ENCODE measurements at regions not wholly inside any gene's neighbourhood (a gene's known extent, or its start where the extent isn't known, plus 50 kb on each side); places are given as distances from the start of the nearest gene placed in this dataset.

GRCh38 chr16:51807551-51807950, 656.5 kb upstream of the SALL1 start:
- Histone ChIP-seq H3K79me2 (ENCODE audit: low read length) (no peaks in the 10 kb centered on the region), H3K36me3 (replicated peaks; ENCODE audit: low read depth, low read length) (no peaks in the 10 kb centered on the region), H3K4me3 (ENCODE audit: low read length) (no peak overlapping the region), H3K9ac (ENCODE audit: low read length) (no peak overlapping the region), H3K27ac (ENCODE audit: low read length) (no peak overlapping the region), H3K9me3 (ENCODE audit: insufficient read depth, low read length) (no peaks in the 10 kb centered on the region), H4K20me1 (ENCODE audit: insufficient read depth, low read length) (no peaks in the 10 kb centered on the region), H3K4me1 (ENCODE audit: low read length) (no peaks in the 10 kb centered on the region), H3K4me2 (ENCODE audit: low read length) (no peak overlapping the region), H3K27me3 (ENCODE audit: low read depth, low read length) (no peaks in the 10 kb centered on the region), H2AFZ (ENCODE audit: low read depth, low read length) (no peak overlapping the region)
- TF ChIP-seq EZH2phosphoT487 (IDR thresholded peaks at IDR 0.05; ENCODE audit: low read depth) (no peak), CTCF (IDR thresholded peaks at IDR 0.05; ENCODE audit: low read depth, low read length) (no peak)

GRCh38 chr16:51801635-51802034, 650.6 kb upstream of the SALL1 start:
- no peak overlapping the region for H2AFZ ChIP-seq (ENCODE audit: low read depth, low read length)
- no peak overlapping the region for H3K4me3 ChIP-seq (ENCODE audit: low read length)
- H3K27me3 ChIP-seq (ENCODE audit: low read depth, low read length) = no peaks in the 10 kb centered on the region
- H4K20me1 ChIP-seq (ENCODE audit: insufficient read depth, low read length) = no peaks in the 10 kb centered on the region
- no peak for TF ChIP-seq CTCF (IDR thresholded peaks at IDR 0.05; ENCODE audit: low read depth, low read length)
- no peak for TF ChIP-seq EZH2phosphoT487 (IDR thresholded peaks at IDR 0.05; ENCODE audit: low read depth)
- H3K27ac ChIP-seq (ENCODE audit: low read length) = no peak overlapping the region
- no peaks in the 10 kb centered on the region for H3K4me1 ChIP-seq (ENCODE audit: low read length)
- H3K4me2 ChIP-seq (ENCODE audit: low read length) = no peak overlapping the region
- H3K79me2 ChIP-seq (ENCODE audit: low read length) = no peaks in the 10 kb centered on the region
- H3K9me3 ChIP-seq (ENCODE audit: insufficient read depth, low read length) = no peaks in the 10 kb centered on the region
- no peaks in the 10 kb centered on the region for H3K36me3 ChIP-seq (replicated peaks; ENCODE audit: low read depth, low read length)
- H3K9ac ChIP-seq (ENCODE audit: low read length) = no peak overlapping the region

DNA sequence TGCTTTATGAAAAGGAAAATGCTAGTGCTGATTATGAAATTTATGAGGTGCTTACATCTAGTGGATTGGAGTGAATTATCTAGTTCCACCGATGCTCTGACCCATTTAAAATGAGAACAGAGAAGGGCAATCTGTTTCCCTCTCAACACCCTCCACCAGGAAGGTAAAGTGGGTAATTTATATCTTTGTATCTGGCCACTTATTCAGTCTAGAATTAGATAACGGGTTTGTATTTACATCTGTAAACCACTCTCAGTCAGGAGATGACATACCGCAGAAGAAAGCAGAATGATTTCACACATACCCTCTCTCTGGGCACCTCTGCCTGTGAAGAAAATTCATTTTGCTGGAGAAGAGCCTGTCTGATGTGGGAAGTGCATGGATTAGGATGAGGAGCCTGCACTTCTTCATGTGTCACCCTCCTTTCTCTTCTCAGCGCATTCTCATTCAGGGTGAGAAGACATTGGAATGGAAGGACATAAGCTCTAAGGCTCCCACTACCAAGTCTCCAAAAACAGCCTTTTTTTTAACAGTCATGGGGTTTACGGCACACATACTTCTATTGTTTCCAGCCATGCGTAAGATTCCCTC, 646.7 kb upstream of the SALL1 start:
- Histone ChIP-seq H3K27ac (ENCODE audit: low read length) (no peak overlapping the region), H3K79me2 (ENCODE audit: low read length) (no peaks in the 10 kb centered on the region), H3K4me2 (ENCODE audit: low read length) (no peak overlapping the region), H2AFZ (ENCODE audit: low read depth, low read length) (no peak overlapping the region), H3K27me3 (ENCODE audit: low read depth, low read length) (no peaks in the 10 kb centered on the region), H3K9ac (ENCODE audit: low read length) (no peak overlapping the region), H4K20me1 (ENCODE audit: insufficient read depth, low read length) (no peaks in the 10 kb centered on the region), H3K4me3 (ENCODE audit: low read length) (no peak overlapping the region), H3K4me1 (ENCODE audit: low read length) (no peaks in the 10 kb centered on the region), H3K9me3 (ENCODE audit: insufficient read depth, low read length) (no peaks in the 10 kb centered on the region), H3K36me3 (replicated peaks; ENCODE audit: low read depth, low read length) (no peaks in the 10 kb centered on the region)
- no peak for TF ChIP-seq EZH2phosphoT487 (IDR thresholded peaks at IDR 0.05; ENCODE audit: low read depth)
- no peak for TF ChIP-seq CTCF (IDR thresholded peaks at IDR 0.05; ENCODE audit: low read depth, low read length)

GRCh38 chr16:51779240-51779639, 628.2 kb upstream of the SALL1 start:
- Histone ChIP-seq H3K9me3 (ENCODE audit: insufficient read depth, low read length) (no peaks in the 10 kb centered on the region), H2AFZ (ENCODE audit: low read depth, low read length) (no peak overlapping the region), H3K4me1 (ENCODE audit: low read length) (no peaks in the 10 kb centered on the region), H3K36me3 (replicated peaks; ENCODE audit: low read depth, low read length) (no peaks in the 10 kb centered on the region), H4K20me1 (ENCODE audit: insufficient read depth, low read length) (no peaks in the 10 kb centered on the region), H3K9ac (ENCODE audit: low read length) (no peak overlapping the region), H3K27ac (ENCODE audit: low read length) (no peak overlapping the region), H3K79me2 (ENCODE audit: low read length) (no peaks in the 10 kb centered on the region), H3K4me3 (ENCODE audit: low read length) (no peak overlapping the region), H3K27me3 (ENCODE audit: low read depth, low read length) (no peaks in the 10 kb centered on the region), H3K4me2 (ENCODE audit: low read length) (no peak overlapping the region)
- TF ChIP-seq CTCF (IDR thresholded peaks at IDR 0.05; ENCODE audit: low read depth, low read length) (no peak), EZH2phosphoT487 (IDR thresholded peaks at IDR 0.05; ENCODE audit: low read depth) (no peak)
